Non-pigmented ciliary epithelial cell (primary cell): ENCODE measurements at regions not wholly inside any gene's neighbourhood (a gene's known extent, or its start where the extent isn't known, plus 50 kb on each side); places are given as distances from the start of the nearest gene placed in this dataset.

Source experiments
- DNase-seq: peaks from one replicate; pipeline ENCODE4 v3.0.0-alpha.2; 2010; ENCODE audit warnings: low read depth

DNA sequence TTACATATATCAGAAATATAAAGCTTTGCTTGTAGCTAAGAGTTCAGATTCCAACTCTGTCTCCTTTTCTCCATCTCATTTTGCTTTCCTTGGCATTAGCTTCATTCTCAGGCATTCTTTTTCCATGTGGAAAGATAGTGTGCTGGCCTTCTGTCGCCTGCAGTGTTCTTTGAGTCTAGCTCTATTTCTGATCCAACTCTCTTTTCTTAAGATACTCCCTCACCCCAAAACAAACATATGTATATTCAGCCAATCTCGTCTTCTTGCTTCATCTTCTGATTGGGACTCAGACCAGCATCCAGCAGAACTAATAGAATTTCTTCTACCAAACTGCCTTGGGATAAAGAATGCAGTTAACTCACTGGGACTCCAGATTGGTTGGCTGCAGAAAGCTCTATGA lies 532.2 kb downstream of the MID1IP1 start:
- DNase-seq, result no peak

DNA sequence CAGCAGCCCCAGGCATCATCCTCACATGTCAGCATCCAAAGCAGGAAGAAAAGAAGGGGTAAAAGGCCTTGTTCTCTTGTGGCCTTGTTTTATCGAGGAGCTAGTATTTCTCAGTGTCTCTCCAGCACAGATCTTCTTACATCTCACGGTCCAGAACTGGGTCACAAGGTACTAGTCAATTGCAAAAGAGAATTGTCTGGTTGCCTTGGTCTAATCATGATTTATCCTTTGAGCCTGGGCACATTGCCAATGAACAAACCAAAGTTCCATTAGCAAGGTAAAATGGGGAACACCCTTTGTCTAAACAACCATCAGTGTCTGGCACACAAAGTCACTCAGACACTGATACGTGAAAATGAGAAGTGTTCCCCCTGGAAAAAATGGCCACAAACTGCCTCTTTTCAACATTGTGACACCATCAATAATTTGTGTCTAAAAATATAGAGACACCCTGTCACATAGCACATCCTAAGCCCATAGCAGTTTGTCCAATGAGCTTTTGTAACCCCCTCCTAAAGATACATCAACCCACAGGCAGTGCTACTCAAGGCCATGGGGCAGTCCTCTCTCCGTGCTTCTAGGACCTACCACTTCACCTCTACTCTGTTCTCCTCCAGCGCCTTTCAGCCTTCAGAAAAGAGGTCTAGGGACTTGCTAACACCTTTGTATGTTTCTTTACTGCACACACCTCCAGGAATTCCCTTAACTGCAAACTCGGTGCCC lies 534.4 kb downstream of the MID1IP1 start:
- DNase-seq, result no peak

DNA sequence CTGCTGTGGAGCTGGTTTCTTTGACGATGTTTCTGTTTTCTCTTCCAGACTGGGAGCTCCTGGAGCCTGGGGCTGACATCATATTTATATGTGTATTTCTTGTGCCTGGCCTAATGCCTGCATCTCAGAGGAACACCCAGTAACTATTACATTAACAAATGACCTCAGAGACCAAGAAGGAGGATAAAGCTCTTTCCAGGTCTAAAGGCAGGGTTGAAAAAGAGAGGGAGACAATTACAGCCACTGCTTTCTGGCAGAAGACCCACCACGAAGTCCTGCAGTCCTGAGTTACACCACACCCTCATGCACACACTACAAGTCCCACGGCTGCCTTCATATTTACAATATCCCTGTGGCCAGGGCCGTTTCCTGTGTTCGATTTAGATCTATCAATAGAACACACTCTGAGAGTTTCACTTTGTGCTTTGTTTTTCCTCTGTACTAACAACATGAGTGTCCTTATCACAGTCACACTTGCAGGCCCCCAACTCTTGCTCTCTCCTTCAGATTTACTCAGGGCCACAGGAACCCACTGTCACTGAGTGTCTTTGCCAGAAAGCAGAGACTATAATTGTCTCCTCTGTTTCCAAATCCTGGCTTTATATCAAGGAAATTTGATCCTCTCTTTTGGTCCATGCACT lies 535.5 kb downstream of the MID1IP1 start:
- no peak for DNase-seq

DNA sequence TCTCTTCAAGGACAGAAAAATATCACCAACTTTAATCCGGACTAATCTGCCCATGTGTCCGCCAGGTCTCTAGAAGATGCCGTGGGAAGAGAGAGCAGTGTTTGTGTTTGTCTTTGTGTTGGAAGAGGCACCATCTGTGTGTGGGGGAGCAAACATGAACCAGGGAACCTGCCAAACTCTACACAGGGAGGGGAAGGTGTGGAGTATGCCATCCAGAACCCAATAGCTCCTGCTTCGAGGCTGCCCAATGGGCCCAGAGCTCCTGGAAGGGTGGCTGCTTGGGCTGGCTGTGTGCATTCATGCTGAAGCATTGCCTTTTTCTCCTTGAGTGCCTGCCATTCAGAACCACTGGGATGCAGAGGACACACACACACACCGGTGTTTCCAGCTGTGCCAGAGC lies 536.2 kb downstream of the MID1IP1 start:
- no peak for DNase-seq

DNA sequence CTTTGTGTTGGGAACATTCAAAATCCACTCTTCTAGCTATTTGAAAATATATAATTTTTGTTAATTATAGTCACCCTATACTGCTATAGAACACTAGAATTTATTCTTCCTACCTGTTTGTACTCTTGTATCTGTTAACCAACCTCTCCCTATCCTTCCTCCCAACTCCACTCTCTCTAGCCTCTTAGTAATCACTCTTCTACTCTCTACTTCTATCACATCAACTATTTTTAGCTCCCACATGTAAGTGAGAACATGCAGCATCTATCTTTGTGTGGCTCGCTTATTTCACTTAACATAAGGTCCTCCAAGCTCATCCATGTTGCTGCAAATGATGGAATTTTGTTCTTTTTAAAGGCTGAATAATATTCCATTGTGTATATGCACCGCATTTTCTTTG lies 537.3 kb downstream of the MID1IP1 start:
- no peak for DNase-seq

DNA sequence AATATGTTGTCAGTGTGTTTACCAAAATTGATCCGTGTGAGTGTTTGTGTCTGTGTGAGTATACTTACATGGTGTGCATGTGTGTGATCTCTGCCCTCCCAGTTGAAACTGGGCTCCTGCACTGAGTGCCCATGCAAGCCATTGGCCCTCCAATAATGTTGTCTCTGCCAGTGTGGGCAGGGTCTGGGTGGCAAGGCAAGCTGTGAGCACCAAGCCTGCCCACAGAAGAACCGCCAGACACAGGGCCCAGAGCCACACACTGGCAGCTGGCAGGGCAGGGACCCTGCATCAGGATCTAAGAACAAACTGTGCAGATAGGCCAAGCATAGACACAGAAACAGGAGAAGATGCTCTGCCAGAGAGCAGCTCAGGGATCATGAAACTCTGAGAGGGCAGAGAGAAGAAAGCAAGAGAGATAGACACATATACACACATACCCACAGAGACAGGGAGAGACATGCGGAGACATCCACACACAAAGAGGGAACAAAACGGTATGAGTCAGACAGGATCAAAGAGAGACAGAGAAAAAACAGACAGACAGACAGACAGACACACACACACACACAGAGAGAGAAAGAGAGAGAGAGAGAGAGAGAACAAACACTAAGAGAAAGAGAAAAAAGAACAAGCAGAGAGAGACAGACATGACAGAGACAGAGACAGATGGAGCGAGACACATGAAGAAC lies 555.0 kb downstream of the MID1IP1 start:
- no peak for DNase-seq

DNA sequence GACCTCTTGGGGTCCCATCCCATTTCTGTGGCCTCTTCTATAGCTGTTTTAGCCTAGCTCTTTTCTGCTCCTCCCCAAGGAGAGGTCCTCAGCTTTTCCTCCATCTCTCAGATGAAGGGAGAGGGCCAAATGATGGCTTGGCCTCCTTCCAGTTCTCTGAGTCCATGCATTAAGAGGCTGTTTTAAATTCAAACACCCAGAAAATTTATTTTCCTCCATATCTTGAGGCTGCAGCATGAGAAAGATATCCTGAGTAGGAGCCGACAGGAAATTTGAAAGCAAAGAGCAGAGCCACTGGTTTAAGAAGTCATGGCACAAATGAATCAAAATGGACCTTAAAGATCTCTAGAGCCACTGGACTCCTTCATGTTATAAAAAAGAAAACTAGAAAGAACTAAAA lies 558.8 kb downstream of the MID1IP1 start:
- no peak for DNase-seq

DNA sequence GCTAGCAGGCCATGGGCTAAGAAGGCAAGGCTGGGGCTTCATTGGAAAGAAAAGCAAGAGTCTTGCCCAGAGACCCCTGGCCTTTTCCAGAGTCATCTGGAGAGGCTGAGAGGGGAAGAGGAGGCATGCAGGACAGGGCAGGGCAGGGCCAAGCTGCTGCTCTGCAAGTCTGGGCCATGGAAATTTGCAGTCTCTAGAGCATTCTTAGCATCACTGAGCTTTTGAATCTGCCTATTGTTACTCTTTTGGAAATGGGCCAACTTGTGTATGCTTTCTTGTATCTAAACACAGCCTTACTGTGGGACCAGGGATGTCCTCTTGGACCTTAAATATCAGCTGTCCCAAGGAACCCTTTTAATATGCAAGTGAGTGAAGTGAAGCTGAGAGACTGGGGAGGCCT lies 560.5 kb downstream of the MID1IP1 start:
- no peak for DNase-seq

DNA sequence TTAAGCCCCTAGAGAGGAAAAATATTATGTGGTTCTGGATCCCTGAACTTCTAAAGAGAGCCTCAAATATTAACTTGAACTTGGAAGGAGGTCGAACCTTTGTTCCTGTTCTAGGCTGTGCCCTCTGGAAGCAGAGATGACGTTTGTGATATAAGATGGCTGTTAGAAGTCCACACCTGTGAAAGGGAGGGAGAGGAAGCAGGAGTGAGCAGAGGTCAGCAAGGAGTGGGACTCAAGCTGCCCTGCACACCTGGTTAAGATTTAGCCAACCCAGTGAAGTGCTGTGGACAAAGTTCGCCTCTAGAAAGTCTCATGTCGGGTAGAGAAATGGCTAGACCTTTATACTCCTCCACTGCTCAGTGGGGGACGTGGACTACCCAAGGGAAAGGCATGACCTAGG lies 566.2 kb downstream of the MID1IP1 start:
- no peak for DNase-seq

DNA sequence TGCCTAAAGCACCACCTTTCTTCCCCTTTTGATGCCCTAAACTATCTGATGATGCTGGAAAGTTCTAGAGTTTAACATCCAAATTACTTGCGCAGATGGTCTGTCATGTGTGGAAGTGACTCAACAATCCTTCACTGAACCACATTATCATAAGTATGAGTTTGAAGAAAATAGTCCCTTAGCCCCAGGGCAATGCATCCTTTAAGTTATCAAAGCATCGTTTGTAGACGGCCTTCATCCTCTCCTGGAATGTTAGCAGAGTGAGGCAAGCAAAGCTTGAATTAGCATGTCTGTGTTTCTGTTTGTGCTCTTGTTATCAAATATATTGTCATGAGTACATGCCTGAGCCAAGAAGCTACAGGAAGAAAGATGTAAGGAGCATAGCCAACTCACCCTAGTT lies 570.9 kb downstream of the MID1IP1 start:
- no peak for DNase-seq

DNA sequence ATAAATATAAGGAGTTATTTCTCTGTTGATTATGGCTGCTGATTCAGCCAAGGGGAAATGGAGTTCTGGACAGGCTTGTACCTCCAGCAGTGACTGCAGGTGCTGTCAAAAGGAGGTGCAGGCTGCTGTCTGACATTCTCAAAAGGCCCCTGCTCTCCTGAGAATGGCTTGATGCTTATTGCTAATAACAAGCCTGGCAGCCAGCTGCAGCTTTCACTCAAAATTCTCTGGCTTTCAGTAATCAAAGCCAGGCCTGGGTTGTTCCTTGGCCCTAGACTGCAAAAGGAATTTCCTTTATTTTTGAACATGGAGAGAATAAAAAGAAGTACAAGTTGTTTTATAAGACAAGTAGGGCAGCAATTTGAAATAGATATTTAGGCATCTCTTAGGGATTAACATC lies 575.9 kb downstream of the MID1IP1 start:
- DNase-seq, result no peak

DNA sequence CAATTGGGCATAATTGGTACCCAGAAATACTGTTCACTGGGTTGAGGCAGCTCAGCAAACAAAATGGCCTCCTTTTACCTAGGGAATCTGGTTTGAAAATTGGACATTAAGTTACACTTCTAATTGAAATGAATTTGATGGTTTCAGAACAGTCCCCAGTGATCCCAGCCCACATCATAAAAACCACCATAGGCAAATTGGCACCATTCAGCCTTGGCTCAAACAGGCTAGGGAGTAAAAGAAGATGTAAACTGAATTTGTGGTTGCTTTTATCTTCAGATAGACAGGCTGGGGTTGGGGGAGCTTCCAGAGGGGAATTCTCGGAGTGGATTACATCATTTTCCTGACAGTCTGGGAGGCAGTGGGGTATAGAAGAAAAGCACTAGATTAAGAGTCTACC lies 576.5 kb downstream of the MID1IP1 start:
- no peak for DNase-seq

DNA sequence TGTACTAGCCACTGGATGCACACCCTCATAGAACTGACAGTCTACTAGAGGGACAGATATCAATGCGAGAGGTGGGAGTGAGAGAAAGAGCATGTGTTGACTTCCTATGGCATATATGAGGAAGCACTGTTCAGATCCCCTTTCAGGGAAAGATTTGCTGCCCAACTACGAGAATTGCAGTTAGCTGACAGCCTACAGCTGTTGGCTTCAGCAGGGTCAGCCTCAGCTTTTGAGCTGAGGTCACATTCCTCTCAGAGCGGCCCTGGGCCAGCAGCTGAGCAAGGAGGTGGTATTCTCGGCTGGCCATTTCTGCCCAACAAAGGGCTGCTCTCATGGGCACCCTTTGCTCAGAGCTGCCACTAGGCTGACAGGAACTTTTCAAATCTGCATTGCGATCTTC lies 580.2 kb downstream of the MID1IP1 start:
- no peak for DNase-seq

DNA sequence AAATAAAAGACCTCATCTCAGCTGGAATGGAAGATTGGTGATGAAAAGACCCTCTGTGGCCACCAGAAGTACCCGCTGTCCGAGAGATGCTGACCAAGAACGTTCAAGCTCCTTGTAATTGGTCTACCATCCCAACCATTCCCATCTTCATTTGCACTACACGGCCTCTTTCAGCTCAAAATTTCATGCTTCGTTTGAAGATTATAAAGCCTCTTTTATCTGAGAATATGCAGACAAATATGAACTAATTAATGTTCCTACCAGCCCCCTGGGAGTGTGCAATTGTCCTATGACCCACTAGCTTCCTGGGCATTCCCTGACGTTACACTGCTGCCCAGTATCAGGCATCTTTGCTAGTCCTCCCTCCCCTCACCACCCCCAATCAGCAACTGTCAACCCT lies 583.7 kb downstream of the MID1IP1 start:
- DNase-seq, result no peak

DNA sequence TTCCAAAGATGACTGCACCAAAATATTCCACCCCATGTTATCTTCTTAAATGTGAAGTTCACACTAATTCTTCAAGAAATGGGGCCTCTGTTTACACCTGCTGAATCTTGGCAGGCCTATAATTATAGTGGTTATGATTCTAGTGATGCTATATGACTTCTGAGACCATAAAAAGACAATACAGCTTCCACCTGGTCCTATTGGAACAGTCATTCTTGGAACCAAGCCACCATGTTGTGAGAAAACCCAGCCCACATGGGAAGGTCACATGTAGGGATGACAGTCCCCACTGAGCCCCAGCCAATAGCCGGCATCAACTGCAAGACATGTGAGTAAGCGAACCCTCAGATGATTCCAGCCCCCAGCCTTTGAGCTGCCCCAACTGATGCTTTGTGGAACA lies 587.5 kb downstream of the MID1IP1 start:
- DNase-seq, result no peak

DNA sequence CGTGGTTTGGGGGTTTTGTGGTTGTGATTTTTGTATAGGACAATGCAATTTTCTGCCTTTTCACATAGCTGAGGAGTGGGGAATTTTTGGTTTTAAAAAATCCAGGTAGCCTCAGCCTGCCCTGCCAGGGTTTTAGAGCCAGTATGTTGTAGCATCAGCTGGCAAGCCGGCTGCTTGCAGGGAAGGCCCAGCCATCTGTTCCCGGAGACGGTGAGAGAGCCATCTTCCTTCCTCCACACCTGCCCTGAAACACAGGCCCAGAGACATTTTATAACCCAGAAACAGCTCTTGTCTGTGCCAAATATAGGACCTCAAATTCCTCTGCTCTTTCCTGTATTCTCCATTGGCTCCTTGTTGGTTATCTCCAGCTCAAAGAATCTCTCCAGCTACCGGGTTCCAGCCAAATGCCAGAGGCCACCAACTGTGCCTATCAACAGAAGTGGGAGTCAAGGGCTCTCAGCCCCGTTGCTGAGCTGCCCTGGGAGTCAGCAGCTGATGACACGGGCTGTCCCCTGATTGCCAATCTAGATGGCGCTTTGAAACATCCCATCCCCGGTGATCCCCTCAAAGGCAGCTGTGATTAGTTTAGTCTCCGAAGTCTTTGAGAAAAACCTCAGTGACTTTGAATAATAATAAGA lies 595.2 kb downstream of the MID1IP1 start:
- DNase-seq, result no peak

DNA sequence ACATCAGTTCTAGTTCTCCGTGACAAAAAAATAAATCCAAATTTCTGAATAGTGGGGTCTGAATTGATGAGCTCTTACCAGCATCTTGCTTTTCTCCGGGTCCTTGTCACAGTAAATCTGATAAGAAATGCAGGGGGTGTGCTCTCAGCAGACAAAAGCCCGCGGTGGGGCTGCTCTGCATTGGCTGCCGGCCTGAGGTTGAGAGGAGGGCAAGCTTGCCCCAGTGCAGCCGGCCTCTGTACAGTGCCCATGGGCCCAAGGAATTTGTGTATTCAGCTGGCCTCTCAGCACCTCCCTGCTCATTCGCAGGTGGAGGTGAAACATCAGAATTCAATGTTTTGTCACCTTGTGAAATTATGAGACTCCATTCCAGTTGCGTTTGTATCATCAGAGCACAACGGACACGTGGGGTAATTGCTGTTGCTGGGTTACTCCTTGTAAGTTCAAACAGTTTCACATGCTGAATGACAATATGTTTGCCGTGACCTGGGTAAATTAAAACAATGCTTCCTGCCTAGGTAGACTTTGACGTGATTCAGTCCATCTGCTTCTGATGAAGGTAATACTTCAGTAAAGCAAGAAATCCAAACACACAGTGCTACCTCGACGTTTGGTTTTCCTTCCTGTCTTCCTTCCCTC lies 596.4 kb downstream of the MID1IP1 start:
- DNase-seq, result no peak

DNA sequence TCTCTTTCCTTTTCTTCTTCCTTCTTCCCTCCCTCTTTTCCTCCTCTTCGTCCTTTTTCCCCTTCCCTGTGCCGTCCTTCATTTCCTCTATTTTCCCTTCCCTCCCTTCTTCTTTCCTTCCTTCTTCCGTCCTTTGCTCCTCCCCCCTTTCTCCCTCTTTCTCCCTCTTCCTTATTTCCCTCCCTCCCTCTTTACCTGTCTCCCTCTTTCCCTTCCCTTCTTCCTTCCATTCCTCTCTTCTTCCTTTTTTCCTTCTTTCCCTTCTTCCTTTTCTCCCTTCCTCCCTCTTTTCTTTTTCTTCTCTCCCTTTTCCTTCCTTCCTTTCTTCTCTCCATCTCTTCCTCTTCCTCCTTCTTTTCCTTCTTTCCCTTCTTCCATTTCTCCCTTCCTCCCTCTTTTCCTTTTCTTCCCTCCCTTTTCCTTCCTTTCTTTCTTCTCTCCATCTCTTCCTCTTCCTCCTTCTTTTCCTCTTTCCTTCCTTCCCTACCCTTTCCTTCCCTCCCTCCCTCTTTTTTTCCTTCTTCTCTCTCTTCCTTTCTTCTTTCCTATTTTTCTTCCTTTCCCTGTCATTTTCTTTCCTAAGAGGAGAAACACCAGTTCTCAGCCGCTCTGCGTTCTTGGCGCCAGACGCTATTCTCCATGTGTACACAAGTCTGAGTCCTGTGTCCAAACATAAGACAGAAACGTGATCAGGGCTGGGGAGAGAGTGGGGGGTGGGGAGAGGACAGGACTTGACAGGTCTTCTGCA lies 597.1 kb downstream of the MID1IP1 start:
- no peak for DNase-seq

DNA sequence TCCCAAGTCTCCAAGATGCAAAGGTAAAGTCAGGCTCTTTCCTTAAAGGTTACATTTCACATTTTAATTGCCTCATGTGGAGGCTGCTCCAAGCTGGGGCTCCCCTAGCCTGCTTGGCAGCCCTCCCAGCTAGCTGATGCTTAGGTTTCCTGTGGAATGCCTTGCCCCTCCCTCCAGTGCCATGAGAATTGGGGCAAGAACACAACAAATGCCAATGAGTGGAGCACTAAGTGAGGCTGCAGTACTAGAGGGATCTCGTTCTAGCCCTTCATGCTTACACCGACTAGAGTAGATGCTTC lies 597.7 kb downstream of the MID1IP1 start:
- no peak for DNase-seq

DNA sequence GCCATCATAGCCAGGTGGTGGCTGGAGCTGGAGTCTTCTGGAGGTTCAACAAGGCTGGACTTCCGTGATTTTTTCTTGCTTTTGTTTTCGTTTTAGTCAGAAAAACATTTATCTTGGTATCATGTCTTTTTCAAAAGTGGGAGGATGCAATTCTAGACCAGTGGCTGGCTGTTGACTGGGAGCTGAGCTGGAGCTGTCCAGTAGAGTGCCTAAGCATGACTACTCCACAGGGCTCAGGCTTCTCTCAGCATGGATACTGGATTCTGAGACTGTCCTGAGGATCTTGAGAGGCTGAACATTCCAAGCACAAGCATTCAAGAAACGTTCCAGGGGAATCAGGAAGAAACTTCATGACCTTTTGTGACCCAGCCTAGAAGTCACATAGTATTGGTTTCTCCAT lies 598.1 kb downstream of the MID1IP1 start:
- no peak for DNase-seq

DNA sequence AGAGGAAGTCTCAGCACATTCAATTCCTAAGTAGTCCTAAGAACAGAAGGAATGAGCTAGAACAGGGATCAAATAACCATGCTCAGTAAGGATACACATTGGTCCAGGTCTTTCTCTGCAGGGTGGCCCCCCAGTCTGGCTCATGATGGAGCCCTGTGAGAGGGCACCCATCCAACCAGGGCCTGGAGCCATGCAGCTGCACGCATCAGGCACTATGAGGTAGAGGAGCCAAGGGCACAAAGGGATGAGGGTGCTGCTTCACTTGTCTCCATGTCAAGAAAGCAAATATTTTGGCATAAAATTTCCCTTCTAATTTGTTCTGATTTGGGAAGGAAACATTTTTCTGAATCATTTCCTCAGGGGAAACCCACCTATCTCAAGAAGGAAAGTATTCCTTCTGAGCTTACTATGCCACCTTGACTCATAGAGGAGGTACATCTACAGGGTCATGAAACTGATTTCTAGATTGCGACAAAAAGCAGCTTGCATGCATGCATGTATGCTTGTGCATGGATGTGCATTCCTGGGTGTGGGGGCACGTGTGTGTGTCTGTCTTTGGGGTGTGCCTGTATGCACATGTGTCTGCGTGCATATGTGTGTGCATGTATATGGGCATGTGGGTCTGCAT lies 600.3 kb downstream of the MID1IP1 start:
- DNase-seq, result no peak

DNA sequence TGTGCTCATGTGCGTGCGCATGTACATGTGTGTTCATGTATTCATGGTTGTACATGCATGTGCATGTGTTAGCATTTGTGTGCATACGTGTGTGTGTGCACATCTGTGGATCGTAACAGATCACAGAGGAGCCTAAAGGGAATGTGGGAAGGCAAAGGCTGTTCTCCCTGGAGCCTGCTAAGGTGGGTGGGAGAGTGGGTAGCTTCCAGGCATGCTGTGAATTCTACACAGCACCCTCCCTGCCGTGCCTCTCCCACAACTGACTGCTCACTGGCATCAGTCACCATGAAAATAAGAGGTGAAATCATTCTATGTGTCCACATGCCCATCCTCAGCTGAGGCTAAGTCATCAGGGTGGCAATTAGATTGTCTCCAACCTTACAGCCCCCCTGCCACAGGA lies 600.9 kb downstream of the MID1IP1 start:
- DNase-seq, result no peak
